ENCODE measurements at regions not wholly inside any gene's neighbourhood (a gene's known extent, or its start where the extent isn't known, plus 50 kb on each side); places are given as distances from the start of the nearest gene placed in this dataset.

DNA sequence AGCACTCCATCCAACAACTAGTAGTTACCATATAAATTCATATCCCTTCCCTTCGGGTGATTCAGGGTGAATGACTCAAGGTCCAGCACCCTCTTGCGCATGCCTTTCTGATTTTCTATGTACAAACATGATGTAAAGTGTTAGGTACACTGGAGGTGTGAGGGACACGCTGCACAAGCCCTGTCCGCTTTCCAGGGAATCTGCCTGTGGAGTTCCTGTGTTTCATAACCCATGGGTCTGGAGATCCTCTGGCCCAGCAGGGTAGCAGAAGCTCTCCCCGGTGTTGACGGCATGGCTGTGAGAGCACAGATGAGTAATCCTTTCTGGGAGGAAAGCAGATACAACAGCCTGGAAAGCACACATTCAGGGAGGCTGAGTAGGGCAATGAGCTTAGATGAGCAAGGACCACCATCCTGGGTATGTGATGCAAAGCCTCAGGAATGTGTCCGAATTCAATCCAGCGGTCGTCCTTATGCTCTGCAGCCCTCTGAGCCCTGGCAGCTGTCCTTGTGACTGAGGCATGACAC is 142.9 kb upstream of the TP63 start:
- TF ChIP-seq RAD21 (IDR thresholded peaks at IDR 0.05; ENCODE audit: low read depth) (no peak), FOXM1 (IDR thresholded peaks at IDR 0.05; ENCODE audit: borderline replicate concordance, low read depth) (no peak), EP300 (IDR thresholded peaks at IDR 0.05; ENCODE audit: borderline replicate concordance) (no peak), NFIC (IDR thresholded peaks at IDR 0.05) (no peak)
- TF ChIP-seq, protein P1, sequence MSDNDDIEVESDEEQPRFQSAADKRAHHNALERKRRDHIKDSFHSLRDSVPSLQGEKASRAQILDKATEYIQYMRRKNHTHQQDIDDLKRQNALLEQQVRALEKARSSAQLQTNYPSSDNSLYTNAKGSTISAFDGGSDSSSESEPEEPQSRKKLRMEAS (IDR thresholded peaks at IDR 0.05) = no peak
- TF ChIP-seq, protein P2, sequence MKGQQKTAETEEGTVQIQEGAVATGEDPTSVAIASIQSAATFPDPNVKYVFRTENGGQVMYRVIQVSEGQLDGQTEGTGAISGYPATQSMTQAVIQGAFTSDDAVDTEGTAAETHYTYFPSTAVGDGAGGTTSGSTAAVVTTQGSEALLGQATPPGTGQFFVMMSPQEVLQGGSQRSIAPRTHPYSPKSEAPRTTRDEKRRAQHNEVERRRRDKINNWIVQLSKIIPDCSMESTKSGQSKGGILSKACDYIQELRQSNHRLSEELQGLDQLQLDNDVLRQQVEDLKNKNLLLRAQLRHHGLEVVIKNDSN (IDR thresholded peaks at IDR 0.05) = no peak

DNA sequence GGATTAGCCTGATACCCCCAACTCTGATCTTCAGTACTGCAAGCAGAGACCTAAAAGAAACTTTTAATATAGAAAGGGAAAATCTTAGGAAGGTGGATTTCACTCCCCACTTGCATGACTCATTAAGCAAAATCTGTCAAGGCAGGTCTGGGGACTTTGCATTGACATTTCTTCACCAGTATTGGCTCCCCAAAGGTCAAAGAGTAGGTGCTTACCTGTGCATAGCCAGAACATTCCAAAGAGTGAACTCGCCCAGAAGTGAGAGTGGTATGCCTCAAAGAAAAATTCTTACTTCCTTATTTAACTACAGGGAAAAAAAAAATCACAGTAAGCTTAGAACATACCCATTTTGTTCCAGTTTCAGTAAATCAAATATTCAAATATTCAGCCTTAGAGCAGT is 140.9 kb upstream of the TP63 start:
- TF ChIP-seq, protein P2 (IDR thresholded peaks at IDR 0.05) = no peak
- TF ChIP-seq NFIC (IDR thresholded peaks at IDR 0.05) (no peak), CEBPB (IDR thresholded peaks at IDR 0.05) (no peak), EGR1 (IDR thresholded peaks at IDR 0.05) (no peak), RAD21 (IDR thresholded peaks at IDR 0.05; ENCODE audit: low read depth) (no peak), YY1 (IDR thresholded peaks at IDR 0.05; ENCODE audit: low read depth) (no peak), CREB1 (IDR thresholded peaks at IDR 0.05; ENCODE audit: low read depth) (no peak), TAF1 (IDR thresholded peaks at IDR 0.05; ENCODE audit: low read depth) (no peak), ZBTB7A (IDR thresholded peaks at IDR 0.05; ENCODE audit: low read depth) (no peak), TCF12 (IDR thresholded peaks at IDR 0.05; ENCODE audit: low read depth) (no peak), EP300 (IDR thresholded peaks at IDR 0.05; ENCODE audit: borderline replicate concordance) (no peak), FOXM1 (IDR thresholded peaks at IDR 0.05; ENCODE audit: borderline replicate concordance, low read depth) (no peak)
- TF ChIP-seq, protein P3, sequence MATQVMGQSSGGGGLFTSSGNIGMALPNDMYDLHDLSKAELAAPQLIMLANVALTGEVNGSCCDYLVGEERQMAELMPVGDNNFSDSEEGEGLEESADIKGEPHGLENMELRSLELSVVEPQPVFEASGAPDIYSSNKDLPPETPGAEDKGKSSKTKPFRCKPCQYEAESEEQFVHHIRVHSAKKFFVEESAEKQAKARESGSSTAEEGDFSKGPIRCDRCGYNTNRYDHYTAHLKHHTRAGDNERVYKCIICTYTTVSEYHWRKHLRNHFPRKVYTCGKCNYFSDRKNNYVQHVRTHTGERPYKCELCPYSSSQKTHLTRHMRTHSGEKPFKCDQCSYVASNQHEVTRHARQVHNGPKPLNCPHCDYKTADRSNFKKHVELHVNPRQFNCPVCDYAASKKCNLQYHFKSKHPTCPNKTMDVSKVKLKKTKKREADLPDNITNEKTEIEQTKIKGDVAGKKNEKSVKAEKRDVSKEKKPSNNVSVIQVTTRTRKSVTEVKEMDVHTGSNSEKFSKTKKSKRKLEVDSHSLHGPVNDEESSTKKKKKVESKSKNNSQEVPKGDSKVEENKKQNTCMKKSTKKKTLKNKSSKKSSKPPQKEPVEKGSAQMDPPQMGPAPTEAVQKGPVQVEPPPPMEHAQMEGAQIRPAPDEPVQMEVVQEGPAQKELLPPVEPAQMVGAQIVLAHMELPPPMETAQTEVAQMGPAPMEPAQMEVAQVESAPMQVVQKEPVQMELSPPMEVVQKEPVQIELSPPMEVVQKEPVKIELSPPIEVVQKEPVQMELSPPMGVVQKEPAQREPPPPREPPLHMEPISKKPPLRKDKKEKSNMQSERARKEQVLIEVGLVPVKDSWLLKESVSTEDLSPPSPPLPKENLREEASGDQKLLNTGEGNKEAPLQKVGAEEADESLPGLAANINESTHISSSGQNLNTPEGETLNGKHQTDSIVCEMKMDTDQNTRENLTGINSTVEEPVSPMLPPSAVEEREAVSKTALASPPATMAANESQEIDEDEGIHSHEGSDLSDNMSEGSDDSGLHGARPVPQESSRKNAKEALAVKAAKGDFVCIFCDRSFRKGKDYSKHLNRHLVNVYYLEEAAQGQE (IDR thresholded peaks at IDR 0.05; ENCODE audit: low read depth) = no peak
- TF ChIP-seq, protein P1 (IDR thresholded peaks at IDR 0.05) = no peak

DNA sequence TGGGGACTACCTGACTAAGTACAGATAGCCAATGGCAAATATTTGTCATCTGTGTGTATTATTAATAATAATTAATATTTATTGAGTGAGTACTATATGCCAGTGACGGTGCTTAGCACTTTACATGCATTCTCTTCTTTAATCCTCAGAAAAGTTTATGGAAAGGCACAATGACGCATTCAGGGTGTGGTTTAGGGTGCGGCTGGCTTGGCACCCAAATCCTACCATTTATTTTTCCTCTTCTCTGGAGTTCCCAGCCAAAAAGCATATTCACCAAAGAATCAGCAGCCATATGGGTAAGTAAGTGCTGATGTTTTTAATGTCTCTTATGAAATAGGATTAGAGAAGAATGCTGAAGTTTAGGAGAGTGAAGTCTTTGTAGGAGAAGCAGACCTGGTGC is 140.4 kb upstream of the TP63 start:
- TF ChIP-seq TEAD4 (IDR thresholded peaks at IDR 0.05) (no peak), NFIC (IDR thresholded peaks at IDR 0.05) (no peak), RAD21 (IDR thresholded peaks at IDR 0.05; ENCODE audit: low read depth) (no peak), CREB1 (IDR thresholded peaks at IDR 0.05; ENCODE audit: low read depth) (no peak), CEBPB (IDR thresholded peaks at IDR 0.05) (no peak)

DNA sequence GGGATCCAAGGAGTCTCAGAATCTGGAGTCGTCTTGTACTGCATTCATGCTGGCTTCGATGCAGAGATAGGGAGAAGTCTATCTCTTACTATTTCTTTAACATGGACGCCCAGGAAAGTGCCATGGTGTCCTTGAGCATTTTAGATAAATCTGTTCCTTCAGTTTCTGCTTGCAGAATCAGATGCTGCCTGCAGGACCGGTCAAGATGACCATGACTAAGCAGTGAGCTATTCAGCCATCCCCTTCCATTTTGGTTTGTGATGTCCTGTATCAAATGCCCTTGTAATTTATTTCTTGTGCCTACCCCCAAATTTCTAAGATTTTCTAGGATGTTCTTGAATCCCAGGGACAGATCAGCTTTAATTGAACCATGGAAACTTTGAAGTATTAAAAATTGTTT is 139.4 kb upstream of the TP63 start:
- TF ChIP-seq NFIC (IDR thresholded peaks at IDR 0.05) = no peak
- no peak for TF ChIP-seq ZBTB7A (IDR thresholded peaks at IDR 0.05; ENCODE audit: low read depth)
- TF ChIP-seq EGR1 (IDR thresholded peaks at IDR 0.05) = no peak
- TF ChIP-seq EP300 (IDR thresholded peaks at IDR 0.05; ENCODE audit: borderline replicate concordance) = no peak
- TF ChIP-seq, protein P3 (IDR thresholded peaks at IDR 0.05; ENCODE audit: low read depth) = no peak
- no peak for TF ChIP-seq FOXM1 (IDR thresholded peaks at IDR 0.05; ENCODE audit: borderline replicate concordance, low read depth)
- TF ChIP-seq, protein P1 (IDR thresholded peaks at IDR 0.05) = no peak
- TF ChIP-seq CREB1 (IDR thresholded peaks at IDR 0.05; ENCODE audit: low read depth) = no peak
- TF ChIP-seq TAF1 (IDR thresholded peaks at IDR 0.05; ENCODE audit: low read depth) = no peak
- TF ChIP-seq, protein P2 (IDR thresholded peaks at IDR 0.05) = no peak
- TF ChIP-seq TCF12 (IDR thresholded peaks at IDR 0.05; ENCODE audit: low read depth) = no peak
- no peak for TF ChIP-seq RAD21 (IDR thresholded peaks at IDR 0.05; ENCODE audit: low read depth)

DNA sequence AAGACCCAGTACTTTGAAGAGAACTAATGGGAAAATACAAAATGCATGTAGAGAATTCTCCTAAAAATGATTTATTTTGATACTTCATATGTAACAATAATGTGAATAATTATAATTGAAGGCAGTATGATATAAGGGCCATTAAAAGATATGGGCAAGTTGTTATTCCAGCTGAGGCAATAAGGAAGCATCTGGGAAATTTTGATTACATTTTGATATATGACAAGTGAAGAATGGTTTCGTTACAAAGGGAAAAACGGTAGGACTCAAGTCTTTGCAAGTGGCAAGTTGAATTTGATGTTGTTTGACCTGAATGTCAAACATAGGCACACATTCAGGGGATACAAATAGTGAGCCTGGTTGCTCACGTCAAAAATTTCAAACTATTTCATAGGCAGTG is 137.9 kb upstream of the TP63 start:
- TF ChIP-seq TEAD4 (IDR thresholded peaks at IDR 0.05) = no peak
- no peak for TF ChIP-seq TCF12 (IDR thresholded peaks at IDR 0.05; ENCODE audit: low read depth)
- no peak for TF ChIP-seq EGR1 (IDR thresholded peaks at IDR 0.05)
- no peak for TF ChIP-seq FOXM1 (IDR thresholded peaks at IDR 0.05; ENCODE audit: borderline replicate concordance, low read depth)
- TF ChIP-seq YY1 (IDR thresholded peaks at IDR 0.05; ENCODE audit: low read depth) = no peak
- TF ChIP-seq, protein P2 (IDR thresholded peaks at IDR 0.05) = no peak
- no peak for TF ChIP-seq TAF1 (IDR thresholded peaks at IDR 0.05; ENCODE audit: low read depth)
- TF ChIP-seq, protein P1 (IDR thresholded peaks at IDR 0.05) = no peak
- TF ChIP-seq RAD21 (IDR thresholded peaks at IDR 0.05; ENCODE audit: low read depth) = no peak
- TF ChIP-seq CREB1 (IDR thresholded peaks at IDR 0.05; ENCODE audit: low read depth) = no peak
- no peak for TF ChIP-seq EP300 (IDR thresholded peaks at IDR 0.05; ENCODE audit: borderline replicate concordance)
- TF ChIP-seq, protein P3 (IDR thresholded peaks at IDR 0.05; ENCODE audit: low read depth) = no peak
- TF ChIP-seq ZBTB7A (IDR thresholded peaks at IDR 0.05; ENCODE audit: low read depth) = no peak
- no peak for TF ChIP-seq NFIC (IDR thresholded peaks at IDR 0.05)
- no peak for TF ChIP-seq CEBPB (IDR thresholded peaks at IDR 0.05)

All from Ishikawa (cell line).